ENCODE measurements at regions not wholly inside any gene's neighbourhood (a gene's known extent, or its start where the extent isn't known, plus 50 kb on each side); places are given as distances from the start of the nearest gene placed in this dataset.

DNA sequence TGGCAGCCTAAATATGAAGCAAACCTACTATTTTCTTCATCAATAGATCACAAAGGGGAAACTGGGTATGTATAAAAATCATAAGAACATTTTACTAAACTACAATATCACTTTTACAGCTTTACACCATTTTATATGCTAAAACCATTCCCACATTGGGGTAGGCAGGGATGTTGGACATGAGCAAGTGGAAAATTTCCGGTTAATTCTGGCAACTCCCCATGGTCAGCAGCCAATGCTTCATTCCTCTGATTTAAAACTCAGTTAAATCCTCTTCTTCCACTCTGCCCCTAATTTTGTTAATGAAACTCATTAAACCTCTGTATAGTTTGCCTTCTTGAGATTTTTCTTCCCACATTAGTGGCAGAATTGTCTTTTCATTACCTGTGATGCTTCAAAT lies 552.5 kb upstream of the NECTIN3 start:
- TF ChIP-seq CREB1 (IDR thresholded peaks at IDR 0.05; ENCODE audit: low read depth) (no peak), EP300 (IDR thresholded peaks at IDR 0.05; ENCODE audit: borderline replicate concordance) (no peak)

Data from Ishikawa (cell line).